ENCODE measurements at regions not wholly inside any gene's neighbourhood (a gene's known extent, or its start where the extent isn't known, plus 50 kb on each side); places are given as distances from the start of the nearest gene placed in this dataset.

DNA sequence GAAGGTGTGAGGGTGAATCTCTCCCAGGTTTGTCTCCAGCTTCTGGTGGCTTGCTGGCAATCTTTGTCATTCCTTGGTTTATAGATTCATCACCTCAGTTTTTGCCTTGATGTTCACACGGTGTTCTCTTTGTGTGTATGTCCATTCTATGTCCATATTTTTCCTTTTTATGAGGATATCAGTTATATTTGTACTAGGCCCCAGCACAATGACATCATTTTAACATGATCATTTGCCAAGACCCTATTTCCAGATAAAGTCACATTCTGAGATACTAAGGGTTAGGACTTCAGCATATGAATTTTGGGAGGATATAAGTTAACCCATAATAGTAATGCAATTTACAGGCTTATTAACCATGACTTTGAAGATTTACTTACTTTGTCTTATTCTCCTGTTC lies 649.0 kb downstream of the CPS1 start:
- TF ChIP-seq CTCF (IDR thresholded peaks at IDR 0.05) (no peak), POLR2A (IDR thresholded peaks at IDR 0.05) (no peak), EP300 (IDR thresholded peaks at IDR 0.05) (no peak)
